Mesenchymal stem cell (in vitro differentiated cells and primary cell): ENCODE measurements at regions not wholly inside any gene's neighbourhood (a gene's known extent, or its start where the extent isn't known, plus 50 kb on each side); places are given as distances from the start of the nearest gene placed in this dataset.

Experiments used
- DNase-seq: peaks from one replicate; pipeline ENCODE4 v3.0.0-alpha.2; 2013
- H2AFZ ChIP-seq: one replicate; pipeline ENCODE4 v1.6.1; 2013; ENCODE audit warnings: low read depth, mild to moderate bottlenecking, control low read depth, inconsistent platforms, low read length, moderate library complexity
- H2AK5ac ChIP-seq: 2 replicates; pipeline ENCODE4 v1.6.1; 2013; ENCODE audit warnings: low read length, moderate library complexity, mild to moderate bottlenecking, inconsistent platforms; ENCODE audit not compliant: severe bottlenecking
- H2BK120ac ChIP-seq: one replicate; pipeline ENCODE4 v1.6.1; 2013; ENCODE audit warnings: low read depth, mild to moderate bottlenecking, inconsistent platforms, low read length, moderate library complexity
- H2BK12ac ChIP-seq, 2 experiments: one replicate each; pipeline ENCODE4 v1.6.1; 2013; ENCODE audit warnings: inconsistent platforms in 2 of 2, low read length in 2 of 2, mild to moderate bottlenecking in 2 of 2, moderate library complexity in 2 of 2, control low read depth in 1 of 2
- H2BK15ac ChIP-seq: one replicate; pipeline ENCODE4 v1.6.1; 2013; ENCODE audit warnings: mild to moderate bottlenecking, low read depth, inconsistent platforms; ENCODE audit not compliant: poor library complexity, severe bottlenecking
- H2BK5ac ChIP-seq: 2 replicates; pipeline ENCODE4 v1.6.1; 2013; ENCODE audit warnings: low read depth, mild to moderate bottlenecking, low read length, control low read depth, inconsistent platforms; ENCODE audit not compliant: poor library complexity, severe bottlenecking
- H3K14ac ChIP-seq, 2 experiments: one replicate each; pipeline ENCODE4 v1.6.1; 2013; ENCODE audit warnings: inconsistent platforms in 2 of 2, low read length in 2 of 2, control low read depth in 1 of 2, mild to moderate bottlenecking in 1 of 2, moderate library complexity in 1 of 2
- H3K18ac ChIP-seq, 2 experiments: one replicate each; pipeline ENCODE4 v1.6.1; 2013; ENCODE audit warnings: inconsistent platforms in 2 of 2, low read length in 2 of 2, control low read depth in 1 of 2, low read depth in 1 of 2, mild to moderate bottlenecking in 1 of 2
- H3K23ac ChIP-seq, 2 experiments: one replicate each; pipeline ENCODE4 v1.6.1; 2013; ENCODE audit warnings: inconsistent platforms in 2 of 2, low read length in 2 of 2, mild to moderate bottlenecking in 2 of 2, moderate library complexity in 2 of 2, control low read depth in 1 of 2
- H3K27ac ChIP-seq: 2 replicates; pipeline ENCODE4 v1.5.1; 2013; ENCODE audit warnings: mild to moderate bottlenecking, moderate library complexity, low read length, control low read depth, inconsistent platforms; ENCODE audit not compliant: poor library complexity, severe bottlenecking
- H3K27me3 ChIP-seq, 2 experiments: 2 replicates each; pipeline versions ENCODE4 v1.6.1 to v1.7.0; 2013; ENCODE audit warnings: low read length in 2 of 2, mild to moderate bottlenecking in 2 of 2, moderate library complexity in 2 of 2, control low read depth in 1 of 2, inconsistent platforms in 1 of 2; ENCODE audit not compliant: control insufficient read depth in 1 of 2, insufficient read depth in 1 of 2
- H3K36me3 ChIP-seq, 2 experiments: 2 replicates each; pipeline versions ENCODE4 v1.6.1 to v1.7.0; 2013; ENCODE audit warnings: low read length in 2 of 2, control low read depth in 1 of 2, inconsistent platforms in 1 of 2, low read depth in 1 of 2, mild to moderate bottlenecking in 1 of 2; ENCODE audit not compliant: insufficient read depth in 2 of 2, control insufficient read depth in 1 of 2
- H3K4ac ChIP-seq, 2 experiments: one replicate each; pipeline ENCODE4 v1.6.1; 2013; ENCODE audit warnings: inconsistent platforms in 2 of 2, low read length in 2 of 2, mild to moderate bottlenecking in 2 of 2, moderate library complexity in 2 of 2, control low read depth in 1 of 2, low read depth in 1 of 2
- H3K4me1 ChIP-seq: 2 replicates; pipeline ENCODE4 v1.6.1; 2013; ENCODE audit warnings: low read depth, low read length, control low read depth; ENCODE audit not compliant: control insufficient read depth, insufficient read depth
- H3K4me2 ChIP-seq: 2 replicates; pipeline ENCODE4 v1.6.1; 2013; ENCODE audit warnings: low read length, mild to moderate bottlenecking, inconsistent platforms; ENCODE audit not compliant: poor library complexity, severe bottlenecking
- H3K4me3 ChIP-seq, 2 experiments: 2 replicates each; pipeline versions ENCODE4 v1.5.1 to v1.7.0; 2013; ENCODE audit warnings: low read length in 2 of 2, mild to moderate bottlenecking in 2 of 2, control low read depth in 1 of 2, low read depth in 1 of 2; ENCODE audit not compliant: insufficient read depth in 1 of 2
- H3K79me1 ChIP-seq: replicated peaks from 2 replicates; pipeline ENCODE4 v1.6.1; 2013; ENCODE audit warnings: mild to moderate bottlenecking, control low read depth, low read length, inconsistent platforms; ENCODE audit not compliant: poor library complexity, severe bottlenecking
- H3K9ac ChIP-seq: 2 replicates; pipeline ENCODE4 v1.7.0; 2013; ENCODE audit warnings: mild to moderate bottlenecking, low read length, moderate library complexity
- H3K9me3 ChIP-seq: 2 replicates; pipeline ENCODE4 v1.7.0; 2013; ENCODE audit warnings: mild to moderate bottlenecking, low read length; ENCODE audit not compliant: control insufficient read depth
- H4K8ac ChIP-seq: one replicate; pipeline ENCODE4 v1.6.1; 2013; ENCODE audit warnings: inconsistent platforms, mild to moderate bottlenecking, low read length, moderate library complexity
- H4K91ac ChIP-seq: one replicate; pipeline ENCODE4 v1.6.1; 2013; ENCODE audit warnings: mild to moderate bottlenecking, low read length, inconsistent platforms
- WGBS: methylation state at CpG from one replicate; pipeline ENCODE4 v1.1.7; 2013; ENCODE audit warnings: mixed read lengths; 5-methylcytosine and 5-hydroxymethylcytosine counted together

GRCh38 chr2:133985563-133985962 lies 268.3 kb upstream of the MGAT5 start:
- Histone ChIP-seq H2BK15ac (no peak overlapping the region), H3K9ac (no peak overlapping the region), H3K4me2 (no peak overlapping the region), H2BK5ac (no peak overlapping the region), H2BK120ac (no peak overlapping the region), H3K4me1 (peaks cover 3% of the 10 kb centered on the region), H4K8ac (no peak overlapping the region), H3K4ac (no peak overlapping the region), H3K23ac (no peak overlapping the region), H4K91ac (no peak overlapping the region), H3K27me3 (peaks cover 0 to 7% of the 10 kb centered on the region in 2 experiments), H3K18ac (no peak overlapping the region), H3K14ac (no peak overlapping the region), H3K36me3 (no peaks in the 10 kb centered on the region), H3K9me3 (no peaks in the 10 kb centered on the region), H3K27ac (no peak overlapping the region), H3K4me3 (no peak overlapping the region), H2BK12ac (no peak overlapping the region), H2AK5ac (no peak overlapping the region), H3K79me1 (no peaks in the 10 kb centered on the region), H2AFZ (no peak overlapping the region)
- no peak for DNase-seq
- WGBS: 87% methylated on average over 6 of the region's 6 CpGs

- no peak overlapping the region for H3K18ac ChIP-seq
- peak; percentile 28 for DNase-seq
- no peaks in the 10 kb centered on the region for H3K9me3 ChIP-seq
- no peak overlapping the region for H4K91ac ChIP-seq
- no peaks in the 10 kb centered on the region for H3K36me3 ChIP-seq
- H3K14ac ChIP-seq: no peak overlapping the region
- no peak overlapping the region for H2BK15ac ChIP-seq
- no peak overlapping the region for H2BK12ac ChIP-seq
- no peak overlapping the region for H2AFZ ChIP-seq
- no peak overlapping the region for H3K27ac ChIP-seq
- no peak overlapping the region for H2BK120ac ChIP-seq
- H3K79me1 ChIP-seq: no peaks in the 10 kb centered on the region
- 38% methylated on average over 2 of the region's 3 CpGs for WGBS
- H2AK5ac ChIP-seq: no peak overlapping the region
- no peak overlapping the region for H3K4ac ChIP-seq
- peaks cover 0 to 8% of the 10 kb centered on the region in 2 experiments for H3K27me3 ChIP-seq
- H3K4me3 ChIP-seq: no peak overlapping the region
- no peak overlapping the region for H3K23ac ChIP-seq
- H3K4me2 ChIP-seq: no peak overlapping the region
- H3K9ac ChIP-seq: no peak overlapping the region
- H2BK5ac ChIP-seq: no peak overlapping the region
- no peak overlapping the region for H4K8ac ChIP-seq
- peaks cover 3% of the 10 kb centered on the region for H3K4me1 ChIP-seq
Observed at GRCh38 chr2:133986081-133986837, 267.6 kb upstream of the MGAT5 start.

- no peak overlapping the region for H2BK5ac ChIP-seq
- no peak overlapping the region for H3K27ac ChIP-seq
- no peak overlapping the region for H4K8ac ChIP-seq
- no peaks in the 10 kb centered on the region for H3K9me3 ChIP-seq
- WGBS: 82% methylated on average over 10 of the region's 11 CpGs
- H2BK15ac ChIP-seq: no peak overlapping the region
- no peaks in the 10 kb centered on the region for H3K36me3 ChIP-seq
- no peak overlapping the region for H3K4ac ChIP-seq
- H3K23ac ChIP-seq: no peak overlapping the region
- DNase-seq: no peak
- H3K4me3 ChIP-seq: no peak overlapping the region
- H2AK5ac ChIP-seq: no peak overlapping the region
- H4K91ac ChIP-seq: no peak overlapping the region
- H2BK120ac ChIP-seq: no peak overlapping the region
- no peak overlapping the region for H2AFZ ChIP-seq
- H3K4me1 ChIP-seq: peaks cover 3% of the 10 kb centered on the region
- H3K27me3 ChIP-seq: peaks cover 0 to 8% of the 10 kb centered on the region in 2 experiments
- no peak overlapping the region for H3K18ac ChIP-seq
- no peak overlapping the region for H3K9ac ChIP-seq
- no peak overlapping the region for H3K14ac ChIP-seq
- no peak overlapping the region for H2BK12ac ChIP-seq
- H3K4me2 ChIP-seq: no peak overlapping the region
- no peaks in the 10 kb centered on the region for H3K79me1 ChIP-seq
Observed at GRCh38 chr2:133986881-133987795, 266.7 kb upstream of the MGAT5 start.

GRCh38 chr2:133988316-133988891 lies 265.5 kb upstream of the MGAT5 start:
- WGBS: 88% methylated on average over 12 of the region's 12 CpGs
- H3K14ac ChIP-seq: no peak overlapping the region
- no peak overlapping the region for H4K8ac ChIP-seq
- no peak overlapping the region for H3K4ac ChIP-seq
- H3K4me2 ChIP-seq: no peak overlapping the region
- no peak overlapping the region for H3K23ac ChIP-seq
- H3K4me1 ChIP-seq: peaks cover 3% of the 10 kb centered on the region
- no peak overlapping the region for H2BK5ac ChIP-seq
- H3K9ac ChIP-seq: no peak overlapping the region
- no peak overlapping the region for H3K18ac ChIP-seq
- no peaks in the 10 kb centered on the region for H3K9me3 ChIP-seq
- no peak overlapping the region for H3K27ac ChIP-seq
- no peak overlapping the region for H2BK120ac ChIP-seq
- H2AFZ ChIP-seq: no peak overlapping the region
- H3K27me3 ChIP-seq: peaks cover 0 to 8% of the 10 kb centered on the region in 2 experiments
- no peak overlapping the region for H2BK15ac ChIP-seq
- H2AK5ac ChIP-seq: no peak overlapping the region
- H3K4me3 ChIP-seq: no peak overlapping the region
- DNase-seq: no peak
- H2BK12ac ChIP-seq: no peak overlapping the region
- no peak overlapping the region for H4K91ac ChIP-seq
- H3K36me3 ChIP-seq: no peaks in the 10 kb centered on the region
- H3K79me1 ChIP-seq: no peaks in the 10 kb centered on the region
